ENCODE measurements at regions not wholly inside any gene's neighbourhood (a gene's known extent, or its start where the extent isn't known, plus 50 kb on each side); places are given as distances from the start of the nearest gene placed in this dataset.

DNA sequence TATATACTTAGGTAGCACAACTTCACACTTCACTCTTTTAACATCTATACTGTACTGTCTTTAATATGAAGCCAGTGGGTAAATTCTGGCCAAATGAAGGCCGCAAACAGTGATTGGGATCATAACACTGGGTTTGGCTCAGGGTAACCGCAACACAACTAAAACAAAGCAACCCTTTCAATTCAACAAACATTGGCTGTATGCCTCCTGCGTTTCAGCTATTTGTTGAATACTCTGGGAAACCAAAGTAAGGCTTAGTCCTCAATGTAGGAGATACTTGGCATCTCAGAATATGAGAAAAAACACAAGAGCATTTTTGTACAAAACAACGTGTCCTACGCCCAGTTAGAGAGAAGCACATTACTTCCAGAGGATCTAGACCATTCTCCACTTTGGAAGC lies 693.3 kb upstream of the KLHL29 start:
- Histone ChIP-seq H3K4me1 (replicated peaks) (no peaks in the 10 kb centered on the region), H3K27ac (no peak overlapping the region), H3K9me3 (no peaks in the 10 kb centered on the region), H3K4me3 (no peak overlapping the region), H3K27me3 (replicated peaks; ENCODE audit: insufficient read depth) (no peaks in the 10 kb centered on the region), H3K36me3 (no peaks in the 10 kb centered on the region)
- TF ChIP-seq POLR2AphosphoS5 (IDR thresholded peaks at IDR 0.05), result no peak
- TF ChIP-seq POLR2A (IDR thresholded peaks at IDR 0.05), result no peak
- TF ChIP-seq, protein P1, sequence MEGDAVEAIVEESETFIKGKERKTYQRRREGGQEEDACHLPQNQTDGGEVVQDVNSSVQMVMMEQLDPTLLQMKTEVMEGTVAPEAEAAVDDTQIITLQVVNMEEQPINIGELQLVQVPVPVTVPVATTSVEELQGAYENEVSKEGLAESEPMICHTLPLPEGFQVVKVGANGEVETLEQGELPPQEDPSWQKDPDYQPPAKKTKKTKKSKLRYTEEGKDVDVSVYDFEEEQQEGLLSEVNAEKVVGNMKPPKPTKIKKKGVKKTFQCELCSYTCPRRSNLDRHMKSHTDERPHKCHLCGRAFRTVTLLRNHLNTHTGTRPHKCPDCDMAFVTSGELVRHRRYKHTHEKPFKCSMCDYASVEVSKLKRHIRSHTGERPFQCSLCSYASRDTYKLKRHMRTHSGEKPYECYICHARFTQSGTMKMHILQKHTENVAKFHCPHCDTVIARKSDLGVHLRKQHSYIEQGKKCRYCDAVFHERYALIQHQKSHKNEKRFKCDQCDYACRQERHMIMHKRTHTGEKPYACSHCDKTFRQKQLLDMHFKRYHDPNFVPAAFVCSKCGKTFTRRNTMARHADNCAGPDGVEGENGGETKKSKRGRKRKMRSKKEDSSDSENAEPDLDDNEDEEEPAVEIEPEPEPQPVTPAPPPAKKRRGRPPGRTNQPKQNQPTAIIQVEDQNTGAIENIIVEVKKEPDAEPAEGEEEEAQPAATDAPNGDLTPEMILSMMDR (IDR thresholded peaks at IDR 0.05), result no peak
- intact Hi-C loops (cut with DNase I), result no loop called here
- 55% methylated on average over 5 of the region's 5 CpGs for WGBS
- no peak for DNase-seq (ENCODE audit: low spot score)

DNA sequence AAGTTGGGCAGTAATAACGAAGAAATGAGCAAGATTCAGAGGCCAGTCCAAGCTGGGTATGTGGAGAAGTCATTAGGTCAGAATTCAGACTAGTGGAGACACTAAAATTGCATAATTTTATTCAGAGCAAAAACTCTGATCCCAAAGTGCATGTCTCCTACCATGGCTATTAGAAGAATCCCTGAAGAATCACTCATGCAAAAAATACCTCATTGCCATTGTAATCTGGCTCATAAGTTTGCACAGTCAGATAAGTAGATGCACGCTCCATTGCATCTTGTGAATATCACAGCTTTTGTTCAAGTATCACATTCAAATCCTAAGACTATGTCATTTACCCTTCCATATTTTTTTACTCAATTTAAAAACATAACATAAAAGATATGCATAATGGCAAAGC lies 692.2 kb upstream of the KLHL29 start:
- no peaks in the 10 kb centered on the region for H3K27me3 ChIP-seq (replicated peaks; ENCODE audit: insufficient read depth)
- TF ChIP-seq, protein P1 (IDR thresholded peaks at IDR 0.05), result no peak
- TF ChIP-seq POLR2A (IDR thresholded peaks at IDR 0.05), result no peak
- TF ChIP-seq POLR2AphosphoS5 (IDR thresholded peaks at IDR 0.05), result no peak
- 94% methylated on average over 2 of the region's 2 CpGs for WGBS
- H3K27ac ChIP-seq, result no peak overlapping the region
- H3K9me3 ChIP-seq, result no peaks in the 10 kb centered on the region
- no peaks in the 10 kb centered on the region for H3K4me1 ChIP-seq (replicated peaks)
- intact Hi-C loops (cut with DNase I), result no loop called here
- H3K4me3 ChIP-seq, result no peak overlapping the region
- H3K36me3 ChIP-seq, result no peaks in the 10 kb centered on the region
- DNase-seq (ENCODE audit: low spot score), result no peak

DNA sequence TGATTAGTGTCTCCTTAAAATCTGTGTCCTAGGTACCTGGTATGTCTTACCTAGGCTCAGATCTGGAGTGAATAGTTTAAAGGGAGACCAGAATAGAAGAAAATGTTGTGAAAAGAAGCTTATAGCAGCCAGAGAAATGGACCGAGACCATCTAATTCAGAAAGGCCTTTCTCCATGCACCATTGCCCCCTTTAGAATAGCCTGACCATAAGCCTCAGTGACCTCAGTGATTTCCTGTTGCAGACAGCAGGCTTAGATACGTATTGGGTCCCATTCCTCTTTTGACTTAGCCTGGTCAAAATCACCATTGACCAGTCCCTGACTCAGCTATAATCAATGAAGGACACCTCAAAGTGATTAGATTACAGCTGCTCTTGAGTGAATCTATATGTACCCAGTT lies 690.7 kb upstream of the KLHL29 start:
- DNase-seq (ENCODE audit: low spot score), result no peak
- TF ChIP-seq POLR2AphosphoS5 (IDR thresholded peaks at IDR 0.05), result no peak
- TF ChIP-seq POLR2A (IDR thresholded peaks at IDR 0.05), result no peak
- TF ChIP-seq, protein P1 (IDR thresholded peaks at IDR 0.05), result no peak
- H3K27ac ChIP-seq, result no peak overlapping the region
- intact Hi-C loops (cut with DNase I), result no loop called here
- H3K4me3 ChIP-seq, result no peak overlapping the region
- WGBS, result 88% methylated on average over 2 of the region's 2 CpGs
- no peaks in the 10 kb centered on the region for H3K36me3 ChIP-seq
- H3K4me1 ChIP-seq (replicated peaks), result no peaks in the 10 kb centered on the region
- no peaks in the 10 kb centered on the region for H3K9me3 ChIP-seq
- no peaks in the 10 kb centered on the region for H3K27me3 ChIP-seq (replicated peaks; ENCODE audit: insufficient read depth)

DNA sequence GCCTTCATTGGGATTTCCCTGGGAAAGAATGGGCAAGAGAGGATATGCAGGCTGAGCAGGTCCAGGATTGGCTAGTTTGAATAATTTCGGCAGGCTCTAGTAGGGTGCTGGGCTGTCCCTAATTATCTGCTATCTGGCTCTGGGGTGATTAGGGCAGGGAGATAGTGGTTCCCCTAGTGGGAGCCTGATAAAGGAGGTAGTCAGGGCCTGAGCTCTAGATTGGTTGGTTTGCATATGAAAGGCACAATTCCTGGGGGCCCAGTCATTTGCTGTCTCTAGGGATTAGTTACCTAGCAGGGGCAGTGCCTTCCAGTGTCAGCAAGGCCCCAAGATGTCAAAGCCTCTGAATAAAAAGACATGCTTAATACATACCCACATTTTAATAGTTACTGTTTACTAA lies 690.1 kb upstream of the KLHL29 start:
- no peaks in the 10 kb centered on the region for H3K4me1 ChIP-seq (replicated peaks)
- H3K36me3 ChIP-seq, result no peaks in the 10 kb centered on the region
- no peaks in the 10 kb centered on the region for H3K27me3 ChIP-seq (replicated peaks; ENCODE audit: insufficient read depth)
- TF ChIP-seq POLR2A (IDR thresholded peaks at IDR 0.05) (no peak), POLR2AphosphoS5 (IDR thresholded peaks at IDR 0.05) (no peak)
- TF ChIP-seq, protein P1 (IDR thresholded peaks at IDR 0.05), result no peak
- intact Hi-C loops (cut with DNase I), result no loop called here
- DNase-seq (ENCODE audit: low spot score), result no peak
- 79% methylated on average over 1 of the region's 1 CpG for WGBS
- no peak overlapping the region for H3K27ac ChIP-seq
- H3K4me3 ChIP-seq, result no peak overlapping the region
- no peaks in the 10 kb centered on the region for H3K9me3 ChIP-seq

DNA sequence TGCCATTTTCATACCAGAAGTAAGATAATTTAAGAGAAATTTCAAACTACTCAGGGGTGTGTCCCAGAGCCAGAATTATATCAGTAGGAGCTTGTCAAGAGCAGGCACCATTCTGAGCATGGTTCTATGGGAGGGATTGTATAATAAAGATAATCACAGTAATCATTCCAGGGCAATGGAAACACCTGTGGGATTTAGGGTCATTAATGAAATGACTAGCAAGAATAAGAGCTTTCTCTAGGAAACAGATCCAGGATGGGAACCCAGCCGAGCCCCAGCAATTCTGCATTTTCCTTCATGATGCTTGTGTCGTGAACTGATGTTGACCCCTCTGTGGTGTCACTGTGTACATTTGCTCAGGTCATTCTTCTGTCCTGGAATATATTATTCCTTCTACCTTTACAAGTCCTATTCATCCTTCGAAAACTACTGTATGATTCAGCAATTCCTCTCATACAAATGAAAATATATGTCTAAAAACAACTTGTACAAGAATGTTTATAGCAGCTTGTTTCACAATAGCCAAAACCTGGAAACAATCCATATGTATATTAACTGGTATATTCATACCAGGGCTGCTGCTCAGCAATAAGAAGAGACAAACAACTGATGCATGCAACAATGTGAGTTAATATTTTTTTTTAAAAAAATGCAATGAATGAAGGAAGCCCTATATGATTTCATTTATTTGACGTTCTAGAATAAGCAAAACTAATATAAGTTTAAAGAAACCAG lies 687.8 kb upstream of the KLHL29 start:
- no peaks in the 10 kb centered on the region for H3K36me3 ChIP-seq
- H3K27me3 ChIP-seq (replicated peaks; ENCODE audit: insufficient read depth), result no peaks in the 10 kb centered on the region
- intact Hi-C loops (cut with DNase I), result no loop called here
- WGBS, result 86% methylated on average over 4 of the region's 4 CpGs
- TF ChIP-seq POLR2A (IDR thresholded peaks at IDR 0.05) (no peak), POLR2AphosphoS5 (IDR thresholded peaks at IDR 0.05) (no peak)
- TF ChIP-seq, protein P1 (IDR thresholded peaks at IDR 0.05), result no peak
- H3K4me1 ChIP-seq (replicated peaks), result no peaks in the 10 kb centered on the region
- DNase-seq (ENCODE audit: low spot score), result no peak
- H3K9me3 ChIP-seq, result no peaks in the 10 kb centered on the region
- H3K4me3 ChIP-seq, result no peak overlapping the region
- H3K27ac ChIP-seq, result no peak overlapping the region
